ENCODE measurements at regions not wholly inside any gene's neighbourhood (a gene's known extent, or its start where the extent isn't known, plus 50 kb on each side); places are given as distances from the start of the nearest gene placed in this dataset.

- no peak for DNase-seq
- no peaks in the 10 kb centered on the region for H3K9me3 ChIP-seq
- intact Hi-C loops (cut with DNase I), result no loop called here
Measured at GRCh38 chr16:86897486-86897885, 319.1 kb downstream of the FOXL1 start.

GRCh38 chr16:86898386-86898785, 320.0 kb downstream of the FOXL1 start:
- H3K36me3 ChIP-seq, result no peaks in the 10 kb centered on the region
- H3K27ac ChIP-seq, result no peak overlapping the region
- H3K4me1 ChIP-seq, result no peaks in the 10 kb centered on the region
- DNase-seq, result peak; percentile 47
- no peak overlapping the region for H3K4me3 ChIP-seq
- ATAC-seq, result no peak
- intact Hi-C loops (cut with DNase I), result no loop called here
- no peak for TF ChIP-seq CTCF (IDR thresholded peaks at IDR 0.05)
- peaks cover under 1% of the 10 kb centered on the region for H3K27me3 ChIP-seq
- H3K9me3 ChIP-seq, result no peaks in the 10 kb centered on the region

More at GRCh38 chr16:86897486-86897885, 319.1 kb downstream of the FOXL1 start:
- no peaks in the 10 kb centered on the region for H3K36me3 ChIP-seq
- no peak overlapping the region for H3K27ac ChIP-seq
- ATAC-seq, result no peak
- peaks cover 10% of the 10 kb centered on the region for H3K27me3 ChIP-seq
- no peak for TF ChIP-seq CTCF (IDR thresholded peaks at IDR 0.05)
- no peak overlapping the region for H3K4me3 ChIP-seq
- no peaks in the 10 kb centered on the region for H3K4me1 ChIP-seq

- Histone ChIP-seq H3K27me3 (no peaks in the 10 kb centered on the region), H3K4me3 (no peak overlapping the region), H3K4me1 (no peaks in the 10 kb centered on the region), H3K9me3 (no peaks in the 10 kb centered on the region), H3K36me3 (no peaks in the 10 kb centered on the region), H3K27ac (no peak overlapping the region)
- no peak for TF ChIP-seq CTCF (IDR thresholded peaks at IDR 0.05)
- intact Hi-C loops (cut with DNase I), result no loop called here
- ATAC-seq (no peak), DNase-seq (no peak)
Measured at GRCh38 chr16:86899151-86899550, 320.8 kb downstream of the FOXL1 start.

GRCh38 chr16:86899757-86900156, 321.4 kb downstream of the FOXL1 start:
- no peak for ATAC-seq
- Histone ChIP-seq H3K36me3 (no peaks in the 10 kb centered on the region), H3K27ac (no peak overlapping the region), H3K27me3 (no peaks in the 10 kb centered on the region), H3K4me1 (no peaks in the 10 kb centered on the region), H3K9me3 (no peaks in the 10 kb centered on the region), H3K4me3 (no peak overlapping the region)
- DNase-seq, result no peak
- intact Hi-C loops (cut with DNase I), result no loop called here
- TF ChIP-seq CTCF (IDR thresholded peaks at IDR 0.05), result no peak

- Histone ChIP-seq H3K27ac (no peak overlapping the region), H3K4me3 (no peak overlapping the region), H3K4me1 (no peaks in the 10 kb centered on the region), H3K36me3 (no peaks in the 10 kb centered on the region), H3K27me3 (no peaks in the 10 kb centered on the region), H3K9me3 (no peaks in the 10 kb centered on the region)
- DNase-seq, result no peak
- intact Hi-C loops (cut with DNase I), result no loop called here
- TF ChIP-seq CTCF (IDR thresholded peaks at IDR 0.05), result no peak
- no peak for ATAC-seq
Measured at GRCh38 chr16:86901483-86901882, 323.1 kb downstream of the FOXL1 start.

GRCh38 chr16:86902656-86903001, 324.3 kb downstream of the FOXL1 start:
- H3K9me3 ChIP-seq, result no peaks in the 10 kb centered on the region
- H3K27ac ChIP-seq, result no peak overlapping the region
- no peaks in the 10 kb centered on the region for H3K36me3 ChIP-seq
- ATAC-seq, result no peak
- no peak for TF ChIP-seq CTCF (IDR thresholded peaks at IDR 0.05)
- intact Hi-C loops (cut with DNase I), result no loop called here
- no peaks in the 10 kb centered on the region for H3K4me1 ChIP-seq
- H3K4me3 ChIP-seq, result no peak overlapping the region
- DNase-seq, result no peak
- no peaks in the 10 kb centered on the region for H3K27me3 ChIP-seq

All from upper lobe of right lung (tissue), 1 donor.